ENCODE measurements at regions not wholly inside any gene's neighbourhood (a gene's known extent, or its start where the extent isn't known, plus 50 kb on each side); places are given as distances from the start of the nearest gene placed in this dataset.

- no peaks in the 10 kb centered on the region for H3K27me3 ChIP-seq (replicated peaks; ENCODE audit: insufficient read depth)
- WGBS = 32% methylated on average over 1 of the region's 1 CpG
- intact Hi-C loops (cut with DNase I) = no loop called here
- no peaks in the 10 kb centered on the region for H3K4me1 ChIP-seq (replicated peaks)
- DNase-seq (ENCODE audit: low spot score) = no peak
- no peak for TF ChIP-seq POLR2A (IDR thresholded peaks at IDR 0.05)
- peak; percentile 21 for TF ChIP-seq POLR2AphosphoS5 (IDR thresholded peaks at IDR 0.05)
- H3K36me3 ChIP-seq = no peaks in the 10 kb centered on the region
- no peak overlapping the region for H3K4me3 ChIP-seq
- no peaks in the 10 kb centered on the region for H3K9me3 ChIP-seq
- H3K27ac ChIP-seq = no peak overlapping the region
These were observed 221.5 kb downstream of the EPHA4 start for GRCh38 chr2:221350616-221351015.

DNA sequence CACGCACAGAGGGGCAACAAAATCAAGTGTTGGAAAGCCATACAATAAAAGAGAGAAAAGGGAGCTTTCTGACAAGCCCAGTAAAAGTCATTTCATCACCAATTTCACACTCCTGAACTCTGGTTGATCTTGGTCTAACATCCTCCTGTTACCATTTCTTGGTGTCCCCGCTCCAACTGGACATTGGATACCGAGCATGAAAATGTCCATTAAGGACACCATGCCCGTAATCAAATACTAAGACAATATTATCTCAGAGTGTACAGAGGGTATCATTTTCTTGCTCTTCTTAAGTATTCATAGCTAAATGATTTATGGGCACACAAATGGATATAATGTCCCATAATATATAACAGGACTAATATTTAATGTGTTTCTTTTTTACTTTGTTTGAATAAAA lies 218.9 kb downstream of the EPHA4 start:
- no peaks in the 10 kb centered on the region for H3K36me3 ChIP-seq
- H3K27me3 ChIP-seq (replicated peaks; ENCODE audit: insufficient read depth) = no peaks in the 10 kb centered on the region
- no peak overlapping the region for H3K27ac ChIP-seq
- H3K9me3 ChIP-seq = no peaks in the 10 kb centered on the region
- TF ChIP-seq POLR2A (IDR thresholded peaks at IDR 0.05) = no peak
- TF ChIP-seq POLR2AphosphoS5 (IDR thresholded peaks at IDR 0.05) = no peak
- no peak for TF ChIP-seq CTCF (IDR thresholded peaks at IDR 0.05)
- H3K4me1 ChIP-seq (replicated peaks) = no peaks in the 10 kb centered on the region
- DNase-seq (ENCODE audit: low spot score) = no peak
- WGBS = 47% methylated on average over 4 of the region's 4 CpGs
- H3K4me3 ChIP-seq = no peak overlapping the region
- intact Hi-C loops (cut with DNase I) = no loop called here

GRCh38 chr2:221360312-221360711 lies 211.8 kb downstream of the EPHA4 start:
- Histone ChIP-seq H3K4me1 (replicated peaks) (no peaks in the 10 kb centered on the region), H3K9me3 (no peaks in the 10 kb centered on the region), H3K27ac (no peak overlapping the region), H3K27me3 (replicated peaks; ENCODE audit: insufficient read depth) (no peaks in the 10 kb centered on the region), H3K36me3 (no peaks in the 10 kb centered on the region), H3K4me3 (no peak overlapping the region)
- intact Hi-C loops (cut with DNase I) = no loop called here
- no peak for DNase-seq (ENCODE audit: low spot score)
- 78% methylated on average over 3 of the region's 3 CpGs for WGBS
- TF ChIP-seq CTCF (IDR thresholded peaks at IDR 0.05) = no peak
- TF ChIP-seq POLR2AphosphoS5 (IDR thresholded peaks at IDR 0.05) = no peak
- no peak for TF ChIP-seq POLR2A (IDR thresholded peaks at IDR 0.05)

- Histone ChIP-seq H3K27me3 (replicated peaks; ENCODE audit: insufficient read depth) (no peaks in the 10 kb centered on the region), H3K4me3 (no peak overlapping the region), H3K27ac (no peak overlapping the region), H3K4me1 (replicated peaks) (no peaks in the 10 kb centered on the region), H3K9me3 (no peaks in the 10 kb centered on the region), H3K36me3 (no peaks in the 10 kb centered on the region)
- intact Hi-C loops (cut with DNase I) = no loop called here
- DNase-seq (ENCODE audit: low spot score) = no peak
- 68% methylated on average over 6 of the region's 6 CpGs for WGBS
- TF ChIP-seq POLR2AphosphoS5 (IDR thresholded peaks at IDR 0.05) (no peak), POLR2A (IDR thresholded peaks at IDR 0.05) (no peak), CTCF (IDR thresholded peaks at IDR 0.05) (no peak)
These were observed 211.4 kb downstream of the EPHA4 start for GRCh38 chr2:221360742-221361141.

DNA sequence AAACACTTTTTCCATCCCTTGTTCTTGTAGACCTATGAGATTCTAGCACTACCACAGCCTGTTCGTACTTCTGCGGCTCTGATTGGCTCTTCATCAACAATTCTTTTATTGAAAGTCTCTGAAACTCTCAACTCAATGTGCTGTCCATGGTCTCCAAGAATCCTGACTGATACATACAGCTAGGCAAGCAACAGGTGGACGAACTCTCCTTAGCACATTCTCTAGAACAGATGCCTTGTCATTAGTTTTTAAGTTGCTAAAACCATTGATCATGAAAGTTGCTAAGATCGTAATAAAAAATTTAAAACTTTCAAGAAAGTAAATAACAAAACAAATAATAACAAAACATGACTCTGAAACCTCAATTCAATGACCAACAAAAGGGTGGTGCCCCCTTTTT lies 210.5 kb downstream of the EPHA4 start:
- DNase-seq (ENCODE audit: low spot score) = no peak
- no peaks in the 10 kb centered on the region for H3K9me3 ChIP-seq
- H3K27me3 ChIP-seq (replicated peaks; ENCODE audit: insufficient read depth) = no peaks in the 10 kb centered on the region
- no peak overlapping the region for H3K4me3 ChIP-seq
- H3K36me3 ChIP-seq = no peaks in the 10 kb centered on the region
- H3K4me1 ChIP-seq (replicated peaks) = no peaks in the 10 kb centered on the region
- 97% methylated on average over 4 of the region's 4 CpGs for WGBS
- TF ChIP-seq POLR2A (IDR thresholded peaks at IDR 0.05) = no peak
- TF ChIP-seq POLR2AphosphoS5 (IDR thresholded peaks at IDR 0.05) = no peak
- TF ChIP-seq CTCF (IDR thresholded peaks at IDR 0.05) = no peak
- no peak overlapping the region for H3K27ac ChIP-seq
- intact Hi-C loops (cut with DNase I) = no loop called here
